ENCODE measurements at regions not wholly inside any gene's neighbourhood (a gene's known extent, or its start where the extent isn't known, plus 50 kb on each side); places are given as distances from the start of the nearest gene placed in this dataset.

DNA sequence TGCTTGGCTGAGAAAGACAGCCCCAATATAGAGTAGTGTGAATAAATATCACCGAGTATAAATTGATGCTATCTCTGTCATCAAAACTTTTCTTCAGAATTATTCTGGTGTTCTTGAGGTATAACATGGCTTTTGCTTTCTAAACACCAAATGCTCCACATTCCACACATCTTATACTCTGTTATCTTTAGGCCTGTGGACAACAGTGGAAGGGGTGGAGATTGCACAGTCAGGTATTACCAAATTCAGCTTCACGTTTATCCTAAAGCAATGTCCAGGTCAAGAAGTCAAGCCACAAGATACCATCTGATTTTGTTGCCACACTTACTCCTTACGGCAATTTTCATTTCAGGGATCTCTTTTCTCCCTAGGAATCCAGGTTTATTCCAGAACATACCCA lies 394.8 kb downstream of the SI start:
- TF ChIP-seq POLR2A (IDR thresholded peaks at IDR 0.05), result no peak
- TF ChIP-seq, protein P1, sequence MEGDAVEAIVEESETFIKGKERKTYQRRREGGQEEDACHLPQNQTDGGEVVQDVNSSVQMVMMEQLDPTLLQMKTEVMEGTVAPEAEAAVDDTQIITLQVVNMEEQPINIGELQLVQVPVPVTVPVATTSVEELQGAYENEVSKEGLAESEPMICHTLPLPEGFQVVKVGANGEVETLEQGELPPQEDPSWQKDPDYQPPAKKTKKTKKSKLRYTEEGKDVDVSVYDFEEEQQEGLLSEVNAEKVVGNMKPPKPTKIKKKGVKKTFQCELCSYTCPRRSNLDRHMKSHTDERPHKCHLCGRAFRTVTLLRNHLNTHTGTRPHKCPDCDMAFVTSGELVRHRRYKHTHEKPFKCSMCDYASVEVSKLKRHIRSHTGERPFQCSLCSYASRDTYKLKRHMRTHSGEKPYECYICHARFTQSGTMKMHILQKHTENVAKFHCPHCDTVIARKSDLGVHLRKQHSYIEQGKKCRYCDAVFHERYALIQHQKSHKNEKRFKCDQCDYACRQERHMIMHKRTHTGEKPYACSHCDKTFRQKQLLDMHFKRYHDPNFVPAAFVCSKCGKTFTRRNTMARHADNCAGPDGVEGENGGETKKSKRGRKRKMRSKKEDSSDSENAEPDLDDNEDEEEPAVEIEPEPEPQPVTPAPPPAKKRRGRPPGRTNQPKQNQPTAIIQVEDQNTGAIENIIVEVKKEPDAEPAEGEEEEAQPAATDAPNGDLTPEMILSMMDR (IDR thresholded peaks at IDR 0.05), result no peak

Measured in heart left ventricle (tissue), 13 donors.